ENCODE measurements at regions not wholly inside any gene's neighbourhood (a gene's known extent, or its start where the extent isn't known, plus 50 kb on each side); places are given as distances from the start of the nearest gene placed in this dataset.

- TF ChIP-seq, protein P1, sequence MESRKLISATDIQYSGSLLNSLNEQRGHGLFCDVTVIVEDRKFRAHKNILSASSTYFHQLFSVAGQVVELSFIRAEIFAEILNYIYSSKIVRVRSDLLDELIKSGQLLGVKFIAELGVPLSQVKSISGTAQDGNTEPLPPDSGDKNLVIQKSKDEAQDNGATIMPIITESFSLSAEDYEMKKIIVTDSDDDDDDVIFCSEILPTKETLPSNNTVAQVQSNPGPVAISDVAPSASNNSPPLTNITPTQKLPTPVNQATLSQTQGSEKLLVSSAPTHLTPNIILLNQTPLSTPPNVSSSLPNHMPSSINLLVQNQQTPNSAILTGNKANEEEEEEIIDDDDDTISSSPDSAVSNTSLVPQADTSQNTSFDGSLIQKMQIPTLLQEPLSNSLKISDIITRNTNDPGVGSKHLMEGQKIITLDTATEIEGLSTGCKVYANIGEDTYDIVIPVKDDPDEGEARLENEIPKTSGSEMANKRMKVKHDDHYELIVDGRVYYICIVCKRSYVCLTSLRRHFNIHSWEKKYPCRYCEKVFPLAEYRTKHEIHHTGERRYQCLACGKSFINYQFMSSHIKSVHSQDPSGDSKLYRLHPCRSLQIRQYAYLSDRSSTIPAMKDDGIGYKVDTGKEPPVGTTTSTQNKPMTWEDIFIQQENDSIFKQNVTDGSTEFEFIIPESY (IDR thresholded peaks at IDR 0.05; ENCODE audit: extremely low read depth, insufficient replicate concordance, low read length), result no peak
- TF ChIP-seq SRF (IDR thresholded peaks at IDR 0.05; ENCODE audit: low read depth), result no peak
- TF ChIP-seq POLR2A (IDR thresholded peaks at IDR 0.05; ENCODE audit: borderline replicate concordance, extremely low read depth, insufficient read depth, insufficient read length), result no peak
- TF ChIP-seq ELF1 (IDR thresholded peaks at IDR 0.05; ENCODE audit: borderline replicate concordance, low read depth), result no peak
- TF ChIP-seq POLR2AphosphoS5 (IDR thresholded peaks at IDR 0.05; ENCODE audit: low read depth, low read length), result no peak
Observed at GRCh38 chr13:33919120-33919519, 101.2 kb downstream of the RFC3 start (continued).

GRCh38 chr13:33925563-33925962 lies 107.6 kb downstream of the RFC3 start:
- H3K4me2 ChIP-seq (ENCODE audit: low read length), result no peak overlapping the region
- no peaks in the 10 kb centered on the region for H3K9me2 ChIP-seq (ENCODE audit: insufficient read depth)
- no peak overlapping the region for H2AFZ ChIP-seq (ENCODE audit: low read depth, low read length, poor library complexity, severe bottlenecking)
- intact Hi-C loops (cut with micrococcal nuclease), result no loop called here
- no peak overlapping the region for H3K27ac ChIP-seq (ENCODE audit: low read depth, low read length)
- CTCF ChIA-PET, result no interaction called here
- no peak for DNase-seq (ENCODE audit: low read depth, low spot score)
- POLR2A ChIA-PET, result no interaction called here
- H4K20me1 ChIP-seq (ENCODE audit: insufficient read depth), result no peaks in the 10 kb centered on the region
- H3K27me3 ChIP-seq (ENCODE audit: insufficient read depth, low read length), result no peaks in the 10 kb centered on the region
- ATAC-seq, result no peak
- H3K9ac ChIP-seq (ENCODE audit: low read length), result no peak overlapping the region
- BruUV-seq (replicated peaks), result no TSS peak
- RAD21 ChIA-PET (ENCODE audit: low non-redundant PET in 1 of 2, low total read pairs in 2 of 2, uncharacterized antibody in 2 of 2, unreplicated experiment in 2 of 2), result no interaction called here
- H3K4me3 ChIP-seq (replicated peaks in 1 of 2; ENCODE audit: low read depth in 1 of 2, low read length in 2 of 2), result no peak overlapping the region
- no peaks in the 10 kb centered on the region for H3K79me2 ChIP-seq (ENCODE audit: insufficient read depth, low read length)
- no peaks in the 10 kb centered on the region for H3K9me3 ChIP-seq (ENCODE audit: control insufficient read depth in 1 of 2, insufficient read depth in 1 of 2, low read depth in 1 of 2, low read length in 2 of 2)
- H3K36me3 ChIP-seq (ENCODE audit: control insufficient read depth in 1 of 2, insufficient read depth in 2 of 2, low read length in 2 of 2), result no peaks in the 10 kb centered on the region
- H3K4me1 ChIP-seq (ENCODE audit: control insufficient read depth in 1 of 2, insufficient read depth in 2 of 2, low read length in 2 of 2), result peaks cover 0 to 5% of the 10 kb centered on the region in 2 experiments; a peak in 1 of 4 replicates
- TF ChIP-seq SIN3A (IDR thresholded peaks at IDR 0.05; ENCODE audit: low read depth) (no peak), POLR2AphosphoS5 (IDR thresholded peaks at IDR 0.05; ENCODE audit: low read depth, low read length) (no peak), SP1 (IDR thresholded peaks at IDR 0.05; ENCODE audit: low read depth) (no peak), JUND (IDR thresholded peaks at IDR 0.05) (no peak), ZFX (IDR thresholded peaks at IDR 0.05) (no peak), REST (IDR thresholded peaks at IDR 0.05; ENCODE audit: low read depth) (no peak), TCF7L2 (IDR thresholded peaks at IDR 0.05; ENCODE audit: borderline replicate concordance, extremely low read depth, insufficient read depth, insufficient read length) (no peak), ELF1 (IDR thresholded peaks at IDR 0.05; ENCODE audit: borderline replicate concordance, low read depth) (no peak), CBX3 (IDR thresholded peaks at IDR 0.05; ENCODE audit: low read depth) (no peak), CEBPB (IDR thresholded peaks at IDR 0.05; ENCODE audit: low read depth) (no peak), SRF (IDR thresholded peaks at IDR 0.05; ENCODE audit: low read depth) (no peak), EZH2 (IDR thresholded peaks at IDR 0.05) (no peak), ZNF274 (IDR thresholded peaks at IDR 0.05; ENCODE audit: low read depth, low read length) (no peak)
- TF ChIP-seq, protein P2, sequence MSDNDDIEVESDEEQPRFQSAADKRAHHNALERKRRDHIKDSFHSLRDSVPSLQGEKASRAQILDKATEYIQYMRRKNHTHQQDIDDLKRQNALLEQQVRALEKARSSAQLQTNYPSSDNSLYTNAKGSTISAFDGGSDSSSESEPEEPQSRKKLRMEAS (IDR thresholded peaks at IDR 0.05), result no peak
- TF ChIP-seq, protein P1 (IDR thresholded peaks at IDR 0.05; ENCODE audit: extremely low read depth, insufficient replicate concordance, low read length), result no peak
- TF ChIP-seq, protein P3, sequence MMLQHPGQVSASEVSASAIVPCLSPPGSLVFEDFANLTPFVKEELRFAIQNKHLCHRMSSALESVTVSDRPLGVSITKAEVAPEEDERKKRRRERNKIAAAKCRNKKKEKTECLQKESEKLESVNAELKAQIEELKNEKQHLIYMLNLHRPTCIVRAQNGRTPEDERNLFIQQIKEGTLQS (IDR thresholded peaks at IDR 0.05), result no peak
